HCT116 (cell line): ENCODE measurements at regions not wholly inside any gene's neighbourhood (a gene's known extent, or its start where the extent isn't known, plus 50 kb on each side); places are given as distances from the start of the nearest gene placed in this dataset.

Experiments used
- ATAC-seq: fragments of 200-7000 bp; cut with Tn5 transposase; 2 replicates; pipeline ENCODE4 v1.9.1; 2020; ENCODE audit warnings: mild to moderate bottlenecking, moderate library complexity
- BruUV-seq: library from RNA; stranded (reverse); fragments of 400-500 nt; replicated peaks from 2 replicates; lab custom pipeline; 2021; lab: Mats Ljungman, UMichigan
- CTCF ChIA-PET: fragments of 300-600 bp; sonication (Branson Sonifier 250); formaldehyde crosslinking; loops from one replicate; lab custom pipeline; 2021; ENCODE audit warnings: antibody characterized with exemption; lab: Charles Lee
- POLR2A ChIA-PET: fragments of 300-600, 350-600 bp; sonication (Branson Sonifier 250); formaldehyde crosslinking; loops from one replicate; lab custom pipeline; 2021; ENCODE audit warnings: antibody characterized with exemption; lab: Charles Lee
- RAD21 ChIA-PET, 2 experiments: fragments of 300-600 bp; sonication (Branson Sonifier 250); formaldehyde crosslinking; loops; one replicate each; lab custom pipeline; 2023; ENCODE audit warnings: low total read pairs in 2 of 2; ENCODE audit not compliant: uncharacterized antibody in 2 of 2, unreplicated experiment in 2 of 2, low non-redundant PET in 1 of 2; lab: Charles Lee
- DNase-seq: peaks from one replicate; pipeline ENCODE4 v3.0.0-alpha.2; 2010; ENCODE audit warnings: low read depth, low spot score
- H2AFZ ChIP-seq: fragments of 200-600 bp; shearing (Covaris generic), sonication (generic); 2 replicates; pipeline ENCODE4 v1.6.1; 2017; ENCODE audit warnings: low read depth, mixed run types, mixed read lengths, antibody characterized with exemption, low read length; ENCODE audit not compliant: poor library complexity, severe bottlenecking
- H3K27ac ChIP-seq: 2 replicates; pipeline ENCODE4 v1.5.1; 2012; ENCODE audit warnings: low read depth, low read length
- H3K27me3 ChIP-seq: fragments of 200-600 bp; sonication (generic); 2 replicates; pipeline ENCODE4 v1.6.1; 2016; ENCODE audit warnings: mixed run types, low read length, mixed read lengths; ENCODE audit not compliant: insufficient read depth
- H3K36me3 ChIP-seq, 2 experiments: fragments of 200-500 bp in 1 of 2; fragments of 200-600 bp in 1 of 2; sonication (Bioruptor generic) in 1 of 2; sonication (generic) in 1 of 2; 2 replicates each; pipeline versions ENCODE4 v1.5.1 to v1.6.1; 2014 to 2016; ENCODE audit warnings: low read length in 2 of 2, inconsistent platforms in 1 of 2, mixed read lengths in 1 of 2, mixed run types in 1 of 2; ENCODE audit not compliant: insufficient read depth in 2 of 2, control insufficient read depth in 1 of 2
- H3K4me1 ChIP-seq, 2 experiments: fragments of 200-600 bp in 1 of 2; sonication (generic) in 1 of 2; 2 replicates each; pipeline versions ENCODE4 v1.5.1 to v1.6.1; 2012 to 2017; ENCODE audit warnings: low read length in 2 of 2, inconsistent platforms in 1 of 2, mild to moderate bottlenecking in 1 of 2, mixed read lengths in 1 of 2, mixed run types in 1 of 2, moderate library complexity in 1 of 2; ENCODE audit not compliant: insufficient read depth in 2 of 2, control insufficient read depth in 1 of 2
- H3K4me2 ChIP-seq: fragments of 200-600 bp; sonication (generic); 2 replicates; pipeline ENCODE4 v1.6.1; 2017; ENCODE audit warnings: mixed run types, low read length, mixed read lengths
- H3K4me3 ChIP-seq, 2 experiments: fragments of 200-600 bp in 1 of 2; sonication (generic) in 1 of 2; replicated peaks in 1 of 2; 2 replicates each; pipeline ENCODE4 v1.5.1; 2011 to 2016; ENCODE audit warnings: low read length in 2 of 2, control low read depth in 1 of 2, low read depth in 1 of 2, mild to moderate bottlenecking in 1 of 2, mixed read lengths in 1 of 2, mixed run types in 1 of 2
- H3K79me2 ChIP-seq: fragments of 200-600 bp; sonication (generic); 2 replicates; pipeline ENCODE4 v1.6.1; 2017; ENCODE audit warnings: mild to moderate bottlenecking, mixed run types, low read length, moderate library complexity, mixed read lengths; ENCODE audit not compliant: insufficient read depth
- H3K9ac ChIP-seq: fragments of 200-600 bp; sonication (generic); 2 replicates; pipeline ENCODE4 v1.6.1; 2016; ENCODE audit warnings: low read length, mixed read lengths
- H3K9me2 ChIP-seq: fragments of 200-600 bp; sonication (generic), shearing (Covaris generic); 2 replicates; pipeline ENCODE4 v1.6.1; 2017; ENCODE audit warnings: mixed run types, mild to moderate bottlenecking, moderate library complexity; ENCODE audit not compliant: insufficient read depth
- H3K9me3 ChIP-seq, 2 experiments: fragments of 200-500 bp in 1 of 2; fragments of 200-600 bp in 1 of 2; sonication (Bioruptor generic) in 1 of 2; sonication (generic) in 1 of 2; 2 replicates each; pipeline ENCODE4 v1.6.1; 2014 to 2017; ENCODE audit warnings: low read length in 2 of 2, mixed read lengths in 2 of 2, inconsistent platforms in 1 of 2, low read depth in 1 of 2, mild to moderate bottlenecking in 1 of 2, mixed run types in 1 of 2, moderate library complexity in 1 of 2; ENCODE audit not compliant: control insufficient read depth in 1 of 2, insufficient read depth in 1 of 2
- H4K20me1 ChIP-seq: fragments of 200-600 bp; sonication (generic), shearing (Covaris generic); 2 replicates; pipeline ENCODE4 v1.6.1; 2017; ENCODE audit warnings: mixed run types, mild to moderate bottlenecking, moderate library complexity; ENCODE audit not compliant: insufficient read depth
- ATF3 ChIP-seq: IDR thresholded peaks from 2 replicates; pipeline ENCODE4 v1.6.1; 2012
- CBX3 ChIP-seq: IDR thresholded peaks from 2 replicates; pipeline ENCODE4 v1.6.1; 2012; ENCODE audit warnings: low read depth
- CEBPB ChIP-seq: IDR thresholded peaks from 2 replicates; pipeline ENCODE4 v1.6.1; 2012; ENCODE audit warnings: low read depth
- CTCF ChIP-seq, 3 experiments: fragments of 200-600 bp in 1 of 3; sonication (generic) in 1 of 3; IDR thresholded peaks in 2 of 3; conservative IDR thresholded peaks in 1 of 3; 2 replicates each; pipeline ENCODE4 v1.5.1; 2012 to 2017; ENCODE audit warnings: low read depth in 2 of 3, low read length in 2 of 3, antibody characterized with exemption in 1 of 3, borderline replicate concordance in 1 of 3, control low read depth in 1 of 3, mild to moderate bottlenecking in 1 of 3, mixed read lengths in 1 of 3, mixed run types in 1 of 3, moderate library complexity in 1 of 3; ENCODE audit not compliant: insufficient read depth in 1 of 3
- EGR1 ChIP-seq: IDR thresholded peaks from 2 replicates; pipeline ENCODE4 v1.6.1; 2012; ENCODE audit warnings: low read depth
- ELF1 ChIP-seq: IDR thresholded peaks from 2 replicates; pipeline ENCODE4 v1.6.1; 2012; ENCODE audit warnings: low read depth, borderline replicate concordance
- EZH2 ChIP-seq: fragments of 200-600 bp; sonication (generic); IDR thresholded peaks from 2 replicates; pipeline ENCODE4 v1.6.1; 2017; ENCODE audit warnings: antibody characterized with exemption, mixed run types
- FOSL1 ChIP-seq: IDR thresholded peaks from 2 replicates; pipeline ENCODE4 v1.6.1; 2012; ENCODE audit warnings: low read depth
- JUND ChIP-seq: IDR thresholded peaks from 2 replicates; pipeline ENCODE4 v1.6.1; 2012
- SIN3A ChIP-seq: IDR thresholded peaks from 2 replicates; pipeline ENCODE4 v1.6.1; 2012; ENCODE audit warnings: low read depth
- SP1 ChIP-seq: IDR thresholded peaks from 2 replicates; pipeline ENCODE4 v1.6.1; 2012; ENCODE audit warnings: low read depth
- TCF7L2 ChIP-seq: IDR thresholded peaks from 2 replicates; pipeline ENCODE4 v1.7.0; 2011; ENCODE audit warnings: borderline replicate concordance, inconsistent platforms; ENCODE audit not compliant: insufficient read depth, insufficient read length; ENCODE audit errors: extremely low read depth
- ZBTB33 ChIP-seq: IDR thresholded peaks from 2 replicates; pipeline ENCODE4 v1.6.1; 2011; ENCODE audit warnings: mild to moderate bottlenecking, low read length, moderate library complexity; ENCODE audit not compliant: insufficient replicate concordance; ENCODE audit errors: extremely low read depth
- intact Hi-C: fragments of 100-400 bp; cut with micrococcal nuclease; formaldehyde crosslinking; loops from 2 replicates; pipeline ENCODE4 v1.10.0; 2022
- TF ChIP-seq, protein P1 (sequence below): IDR thresholded peaks from 2 replicates; pipeline ENCODE4 v1.6.1; 2012; ENCODE audit warnings: low read depth
- TF ChIP-seq, protein P2 (sequence below): IDR thresholded peaks from 2 replicates; pipeline ENCODE4 v1.6.1; 2012

DNA sequence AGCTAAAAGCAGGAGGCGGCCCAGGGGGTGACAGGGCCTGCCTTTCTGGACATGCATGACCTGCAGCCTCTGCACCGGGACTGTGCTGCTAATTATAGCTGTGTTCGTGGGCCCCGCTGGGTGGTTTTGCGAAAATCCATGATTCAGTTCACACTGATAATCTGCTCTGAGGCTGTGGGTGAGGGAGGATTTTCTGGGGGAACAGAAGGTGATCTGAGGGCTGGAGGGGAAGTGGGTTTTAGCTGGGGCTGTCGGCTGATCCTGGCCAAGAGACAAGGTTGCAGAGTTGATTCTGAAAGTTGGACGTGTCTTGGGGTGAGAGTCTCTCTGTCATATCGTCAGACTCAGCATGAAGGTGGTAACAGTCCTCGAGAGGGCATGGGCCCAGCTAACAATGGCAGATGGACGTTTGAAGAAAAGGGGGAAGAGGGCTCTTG, 187.5 kb upstream of the ZNF469 start:
- no peaks in the 10 kb centered on the region for H3K79me2 ChIP-seq
- H3K9me3 ChIP-seq, result no peaks in the 10 kb centered on the region
- H3K27ac ChIP-seq, result no peak overlapping the region
- no peak overlapping the region for H3K4me2 ChIP-seq
- H3K4me3 ChIP-seq, result no peak overlapping the region
- ChIA-PET RAD21 (no interaction called here), CTCF (interaction anchor here (1.4 to 3.4 kb wide), 2 partner anchors 91 to 242 kb away, joined by 4 to 9 read pairs; no protein-coding TSS in a partner anchor), POLR2A (no interaction called here)
- H3K27me3 ChIP-seq, result no peaks in the 10 kb centered on the region
- H2AFZ ChIP-seq, result no peak overlapping the region
- no peaks in the 10 kb centered on the region for H3K36me3 ChIP-seq
- TF ChIP-seq CTCF (IDR thresholded peaks at IDR 0.05 in 2 of 3, conservative IDR thresholded peaks at IDR 0.05 in 1 of 3; ENCODE audit: borderline replicate concordance in 1 of 3, insufficient read depth in 1 of 3, low read depth in 2 of 3, low read length in 2 of 3) (no peak), ATF3 (no peak), SP1 (no peak), EZH2 (no peak), CBX3 (no peak), TCF7L2 (no peak), ZBTB33 (no peak), CEBPB (no peak), SIN3A (no peak), JUND (no peak), ELF1 (no peak), FOSL1 (no peak), EGR1 (no peak)
- TF ChIP-seq, protein P1, sequence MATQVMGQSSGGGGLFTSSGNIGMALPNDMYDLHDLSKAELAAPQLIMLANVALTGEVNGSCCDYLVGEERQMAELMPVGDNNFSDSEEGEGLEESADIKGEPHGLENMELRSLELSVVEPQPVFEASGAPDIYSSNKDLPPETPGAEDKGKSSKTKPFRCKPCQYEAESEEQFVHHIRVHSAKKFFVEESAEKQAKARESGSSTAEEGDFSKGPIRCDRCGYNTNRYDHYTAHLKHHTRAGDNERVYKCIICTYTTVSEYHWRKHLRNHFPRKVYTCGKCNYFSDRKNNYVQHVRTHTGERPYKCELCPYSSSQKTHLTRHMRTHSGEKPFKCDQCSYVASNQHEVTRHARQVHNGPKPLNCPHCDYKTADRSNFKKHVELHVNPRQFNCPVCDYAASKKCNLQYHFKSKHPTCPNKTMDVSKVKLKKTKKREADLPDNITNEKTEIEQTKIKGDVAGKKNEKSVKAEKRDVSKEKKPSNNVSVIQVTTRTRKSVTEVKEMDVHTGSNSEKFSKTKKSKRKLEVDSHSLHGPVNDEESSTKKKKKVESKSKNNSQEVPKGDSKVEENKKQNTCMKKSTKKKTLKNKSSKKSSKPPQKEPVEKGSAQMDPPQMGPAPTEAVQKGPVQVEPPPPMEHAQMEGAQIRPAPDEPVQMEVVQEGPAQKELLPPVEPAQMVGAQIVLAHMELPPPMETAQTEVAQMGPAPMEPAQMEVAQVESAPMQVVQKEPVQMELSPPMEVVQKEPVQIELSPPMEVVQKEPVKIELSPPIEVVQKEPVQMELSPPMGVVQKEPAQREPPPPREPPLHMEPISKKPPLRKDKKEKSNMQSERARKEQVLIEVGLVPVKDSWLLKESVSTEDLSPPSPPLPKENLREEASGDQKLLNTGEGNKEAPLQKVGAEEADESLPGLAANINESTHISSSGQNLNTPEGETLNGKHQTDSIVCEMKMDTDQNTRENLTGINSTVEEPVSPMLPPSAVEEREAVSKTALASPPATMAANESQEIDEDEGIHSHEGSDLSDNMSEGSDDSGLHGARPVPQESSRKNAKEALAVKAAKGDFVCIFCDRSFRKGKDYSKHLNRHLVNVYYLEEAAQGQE, result no peak
- TF ChIP-seq, protein P2, sequence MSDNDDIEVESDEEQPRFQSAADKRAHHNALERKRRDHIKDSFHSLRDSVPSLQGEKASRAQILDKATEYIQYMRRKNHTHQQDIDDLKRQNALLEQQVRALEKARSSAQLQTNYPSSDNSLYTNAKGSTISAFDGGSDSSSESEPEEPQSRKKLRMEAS, result no peak
- ATAC-seq (no peak), DNase-seq (no peak)
- no TSS peak for BruUV-seq
- intact Hi-C loops, result no loop called here
- H3K4me1 ChIP-seq, result peaks cover 0 to 5% of the 10 kb centered on the region in 2 experiments; a peak in 1 of 4 replicates
- H4K20me1 ChIP-seq, result no peaks in the 10 kb centered on the region
- H3K9ac ChIP-seq, result no peak overlapping the region
- no peaks in the 10 kb centered on the region for H3K9me2 ChIP-seq
